ENCODE measurements at regions not wholly inside any gene's neighbourhood (a gene's known extent, or its start where the extent isn't known, plus 50 kb on each side); places are given as distances from the start of the nearest gene placed in this dataset.

DNA sequence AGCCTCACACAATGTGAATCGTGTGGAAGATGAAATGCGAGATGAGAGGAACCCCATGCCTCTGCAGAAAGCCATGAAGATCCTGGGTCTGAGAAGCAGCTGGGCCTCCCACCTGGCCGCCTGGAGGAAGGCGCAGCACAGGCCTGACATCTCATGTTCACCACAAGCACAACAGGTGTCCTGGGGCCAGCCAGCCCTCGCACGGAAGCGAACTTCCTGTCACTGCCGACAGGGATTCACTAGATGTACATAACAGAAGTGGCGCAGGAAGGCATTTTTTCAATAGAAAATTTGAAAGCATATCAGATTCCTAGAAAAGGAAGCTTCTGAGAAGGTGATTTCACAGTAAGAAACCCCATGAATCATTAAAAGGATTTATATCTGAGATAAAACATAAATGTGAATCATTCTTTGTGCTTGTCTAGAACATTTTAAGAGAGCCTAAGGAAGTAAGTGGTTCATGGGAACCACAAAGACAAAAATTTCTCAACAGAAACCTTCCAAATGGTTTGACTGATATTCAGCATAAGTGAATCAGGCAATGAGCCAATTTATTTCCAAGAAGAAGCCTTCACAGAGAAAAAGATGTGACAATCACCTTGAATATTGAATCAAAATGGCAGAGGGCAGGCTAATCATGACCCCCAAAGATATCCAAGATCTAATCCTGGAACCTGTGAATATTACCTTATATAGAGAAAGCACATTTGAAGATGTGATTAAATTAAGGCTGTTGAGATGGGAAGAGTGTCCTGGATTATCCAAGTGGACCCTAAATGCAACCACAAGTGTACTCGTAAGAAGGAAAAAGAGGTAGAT lies 311.9 kb downstream of the DUSP6 start:
- no peak for DNase-seq (ENCODE audit: low read depth)
- in situ Hi-C loops (cut with HindIII; ENCODE audit: low sequenced_read_pairs), result loop anchor here (10.0 kb wide), 1 partner anchor 424 kb away; no protein-coding TSS in a partner anchor
- TF ChIP-seq, protein P1, sequence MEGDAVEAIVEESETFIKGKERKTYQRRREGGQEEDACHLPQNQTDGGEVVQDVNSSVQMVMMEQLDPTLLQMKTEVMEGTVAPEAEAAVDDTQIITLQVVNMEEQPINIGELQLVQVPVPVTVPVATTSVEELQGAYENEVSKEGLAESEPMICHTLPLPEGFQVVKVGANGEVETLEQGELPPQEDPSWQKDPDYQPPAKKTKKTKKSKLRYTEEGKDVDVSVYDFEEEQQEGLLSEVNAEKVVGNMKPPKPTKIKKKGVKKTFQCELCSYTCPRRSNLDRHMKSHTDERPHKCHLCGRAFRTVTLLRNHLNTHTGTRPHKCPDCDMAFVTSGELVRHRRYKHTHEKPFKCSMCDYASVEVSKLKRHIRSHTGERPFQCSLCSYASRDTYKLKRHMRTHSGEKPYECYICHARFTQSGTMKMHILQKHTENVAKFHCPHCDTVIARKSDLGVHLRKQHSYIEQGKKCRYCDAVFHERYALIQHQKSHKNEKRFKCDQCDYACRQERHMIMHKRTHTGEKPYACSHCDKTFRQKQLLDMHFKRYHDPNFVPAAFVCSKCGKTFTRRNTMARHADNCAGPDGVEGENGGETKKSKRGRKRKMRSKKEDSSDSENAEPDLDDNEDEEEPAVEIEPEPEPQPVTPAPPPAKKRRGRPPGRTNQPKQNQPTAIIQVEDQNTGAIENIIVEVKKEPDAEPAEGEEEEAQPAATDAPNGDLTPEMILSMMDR (IDR thresholded peaks at IDR 0.05; ENCODE audit: low read depth, low read length, missing control alignments), result no peak
- no peak overlapping the region for H3K4me3 ChIP-seq (ENCODE audit: low read depth, low read length)

DNA sequence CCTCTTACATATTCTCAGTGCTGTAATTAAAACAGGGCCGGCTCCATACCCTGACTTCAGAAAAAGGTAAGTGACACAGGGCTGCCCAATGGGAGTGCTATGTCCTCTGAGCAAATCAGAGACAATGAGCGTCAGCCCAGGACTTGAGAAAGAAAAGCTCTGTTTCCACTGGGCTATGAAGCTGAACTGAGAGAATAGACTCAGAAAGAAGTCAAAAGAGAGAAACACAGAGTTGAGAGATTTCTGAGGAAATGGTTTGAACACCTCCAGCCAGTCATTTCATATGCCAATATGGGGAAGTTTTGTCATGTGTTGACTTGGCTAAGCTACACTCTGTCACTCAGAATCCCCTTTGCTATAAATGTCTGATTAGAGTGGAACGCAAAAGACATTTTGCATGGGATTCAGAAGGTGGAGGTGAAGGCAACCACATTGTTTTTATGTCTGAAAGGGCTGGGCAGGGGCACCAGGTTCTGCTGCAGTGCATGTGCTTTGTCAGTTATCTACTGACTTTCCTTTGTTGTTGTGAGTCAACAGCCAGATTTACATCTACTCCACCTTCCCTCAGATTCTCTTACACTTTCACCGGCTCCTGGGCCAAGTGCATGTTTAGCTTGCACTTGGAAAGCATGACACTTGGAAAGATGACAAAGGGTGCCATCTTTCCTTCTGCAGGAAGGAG lies 313.3 kb downstream of the DUSP6 start:
- no peak overlapping the region for H3K4me3 ChIP-seq (ENCODE audit: low read depth, low read length)
- no peak for DNase-seq (ENCODE audit: low read depth)
- TF ChIP-seq, protein P1 (IDR thresholded peaks at IDR 0.05; ENCODE audit: low read depth, low read length, missing control alignments), result no peak
- in situ Hi-C loops (cut with HindIII; ENCODE audit: low sequenced_read_pairs), result no loop called here

DNA sequence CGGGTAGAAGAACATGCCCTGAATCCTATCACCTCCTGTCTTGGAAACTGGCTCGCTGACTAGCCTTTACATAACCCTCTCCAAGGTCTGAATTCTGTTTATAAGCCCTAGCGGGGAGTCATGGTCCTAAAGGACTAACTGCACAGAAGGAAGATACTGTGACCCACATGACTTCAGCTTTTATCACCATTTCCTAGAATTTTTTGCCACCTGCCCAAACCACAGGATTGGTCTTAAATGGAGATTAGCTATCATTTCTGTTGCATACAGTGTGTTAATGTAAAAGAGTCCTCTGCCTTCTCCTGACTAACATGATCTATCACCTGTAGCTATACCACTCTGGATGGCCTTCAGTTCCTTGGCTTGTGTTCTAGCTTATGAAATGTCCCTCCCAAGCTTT lies 319.2 kb downstream of the DUSP6 start:
- in situ Hi-C loops (cut with HindIII; ENCODE audit: low sequenced_read_pairs), result no loop called here
- TF ChIP-seq, protein P1 (IDR thresholded peaks at IDR 0.05; ENCODE audit: low read depth, low read length, missing control alignments), result no peak
- DNase-seq (ENCODE audit: low read depth), result no peak
- H3K4me3 ChIP-seq (ENCODE audit: low read depth, low read length), result no peak overlapping the region

GRCh38 chr12:89029961-89030360 lies 322.3 kb downstream of the DUSP6 start:
- in situ Hi-C loops (cut with HindIII; ENCODE audit: low sequenced_read_pairs), result no loop called here

GRCh38 chr12:89024580-89024979 lies 327.7 kb downstream of the DUSP6 start:
- DNase-seq (ENCODE audit: low read depth), result no peak
- no peak overlapping the region for H3K4me3 ChIP-seq (ENCODE audit: low read depth, low read length)
- TF ChIP-seq, protein P1 (IDR thresholded peaks at IDR 0.05; ENCODE audit: low read depth, low read length, missing control alignments), result no peak
- in situ Hi-C loops (cut with HindIII; ENCODE audit: low sequenced_read_pairs), result no loop called here

More at GRCh38 chr12:89029961-89030360, 322.3 kb downstream of the DUSP6 start:
- H3K4me3 ChIP-seq (ENCODE audit: low read depth, low read length), result no peak overlapping the region
- no peak for DNase-seq (ENCODE audit: low read depth)
- TF ChIP-seq, protein P1 (IDR thresholded peaks at IDR 0.05; ENCODE audit: low read depth, low read length, missing control alignments), result no peak

DNA sequence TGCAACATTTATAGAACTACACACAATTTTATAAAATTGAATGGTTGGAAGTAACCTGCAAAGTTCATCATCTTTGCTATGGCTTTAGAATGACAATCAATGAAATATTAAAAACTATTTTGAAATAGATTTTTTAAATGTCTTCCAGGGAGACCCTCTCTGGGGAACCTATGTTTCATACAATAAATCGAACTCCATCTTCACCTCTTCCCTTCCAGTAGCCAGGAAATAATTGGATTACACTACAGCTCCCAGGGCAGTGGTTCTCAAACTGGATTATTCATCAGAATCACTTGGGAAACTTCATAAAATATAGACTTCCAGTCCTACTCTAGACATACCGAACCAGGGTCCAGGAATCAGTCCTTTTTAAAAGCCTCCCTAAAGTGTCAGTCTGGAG lies 328.4 kb downstream of the DUSP6 start:
- H3K4me3 ChIP-seq (ENCODE audit: low read depth, low read length), result no peak overlapping the region
- DNase-seq (ENCODE audit: low read depth), result no peak
- TF ChIP-seq, protein P1 (IDR thresholded peaks at IDR 0.05; ENCODE audit: low read depth, low read length, missing control alignments), result no peak
- in situ Hi-C loops (cut with HindIII; ENCODE audit: low sequenced_read_pairs), result no loop called here
